Umbilical cord (tissue), 1 donor: ENCODE measurements at regions not wholly inside any gene's neighbourhood (a gene's known extent, or its start where the extent isn't known, plus 50 kb on each side); places are given as distances from the start of the nearest gene placed in this dataset.

Source experiments
- DNase-seq: peaks from one replicate; pipeline ENCODE4 v3.0.0-alpha.2; 2015; ENCODE audit warnings: low spot score

DNA sequence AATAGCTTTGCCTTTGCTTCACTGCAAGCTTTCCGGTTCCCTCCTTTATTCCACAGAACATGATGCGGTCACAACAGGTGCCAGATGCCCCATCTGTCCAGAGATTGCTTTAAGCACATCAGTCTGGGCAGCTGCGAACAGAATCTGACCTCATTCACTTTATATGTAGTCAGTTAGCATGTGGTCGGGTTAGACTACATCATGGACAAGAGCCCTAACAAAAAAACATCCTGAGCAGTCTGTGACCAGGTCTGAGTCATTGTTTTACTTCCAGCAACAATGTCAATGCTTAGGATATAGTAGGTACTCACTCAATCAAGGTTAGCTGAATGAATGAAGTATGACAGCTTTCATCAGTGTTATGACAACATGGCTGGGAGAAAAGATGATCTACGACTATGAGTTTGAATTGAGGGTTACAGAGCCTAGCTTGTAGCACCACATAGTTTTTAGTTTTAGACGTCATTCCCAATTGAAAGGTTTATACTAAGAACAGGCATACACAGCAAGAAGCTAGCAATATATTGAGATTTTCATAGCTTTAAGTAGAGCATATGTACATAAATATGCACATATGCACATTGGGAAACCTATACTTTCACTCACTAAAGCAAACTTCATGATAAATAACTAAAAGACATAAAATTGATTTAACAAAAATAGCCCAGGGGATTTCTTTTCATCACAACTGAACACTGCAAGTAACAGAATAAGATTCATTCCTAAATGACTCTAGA lies 64.2 kb upstream of the TMCC3 start:
- DNase-seq: peak; percentile 42

GRCh38 chr12:94712815-94713515 lies 62.6 kb upstream of the TMCC3 start:
- DNase-seq: peak; percentile 71

DNA sequence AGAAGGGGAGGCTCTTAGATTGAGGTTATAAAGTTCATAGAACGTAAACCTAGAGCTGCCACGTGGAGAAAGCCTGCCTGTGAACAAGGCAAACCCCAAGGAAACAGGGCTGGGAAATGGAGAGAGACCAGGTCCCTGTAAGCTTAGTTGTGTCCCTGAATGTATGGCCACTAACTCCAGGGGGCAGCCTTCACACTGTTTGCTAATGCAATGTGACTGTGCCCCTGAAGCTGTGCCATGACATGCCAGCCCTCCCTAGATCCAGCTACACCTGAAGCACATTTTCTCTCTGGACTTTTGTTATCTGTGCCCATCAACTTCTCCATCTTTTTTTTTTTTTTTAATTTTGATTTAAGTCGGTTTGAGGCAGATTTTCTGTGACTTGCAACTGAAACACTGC lies 60.6 kb upstream of the TMCC3 start:
- no peak for DNase-seq

GRCh38 chr12:94707892-94708291 lies 57.5 kb upstream of the TMCC3 start:
- DNase-seq: peak; percentile 90

GRCh38 chr12:94707036-94707435 lies 56.7 kb upstream of the TMCC3 start:
- no peak for DNase-seq

GRCh38 chr12:94706250-94706661 lies 55.9 kb upstream of the TMCC3 start:
- no peak for DNase-seq

- no peak for DNase-seq
Measured at GRCh38 chr12:94705676-94706075, 55.3 kb upstream of the TMCC3 start.

- peak; percentile 90 for DNase-seq
Measured at GRCh38 chr12:94704452-94705306, 54.3 kb upstream of the TMCC3 start.

DNA sequence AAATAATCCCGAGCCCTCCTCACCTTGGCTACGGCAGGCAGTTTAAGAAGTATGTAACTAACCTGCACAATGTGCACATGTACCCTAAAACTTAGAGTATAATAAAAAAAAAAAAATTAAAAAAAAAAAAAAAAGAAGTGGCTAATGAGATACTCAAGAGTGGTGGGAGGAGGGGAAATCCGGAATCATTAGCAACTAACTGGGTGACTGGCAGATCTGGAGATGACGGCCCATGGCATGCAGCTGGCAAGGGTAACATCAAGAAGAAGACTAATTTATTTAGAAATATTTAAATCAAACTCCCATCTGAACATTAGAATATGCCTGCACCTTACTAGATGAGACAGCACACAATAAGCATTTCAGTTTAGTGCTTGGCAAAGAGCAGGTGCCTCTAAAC lies 52.3 kb upstream of the TMCC3 start:
- no peak for DNase-seq

- DNase-seq: no peak
Measured at GRCh38 chr12:94701711-94702110, 51.4 kb upstream of the TMCC3 start.

- no peak for DNase-seq
Measured at GRCh38 chr12:94700662-94701061, 50.3 kb upstream of the TMCC3 start.
